ENCODE measurements at regions not wholly inside any gene's neighbourhood (a gene's known extent, or its start where the extent isn't known, plus 50 kb on each side); places are given as distances from the start of the nearest gene placed in this dataset.
A peak's percentile ranks its signal among the peaks of the same experiment; 100 is the strongest.
"Not testable (repeated sequence)": the region's sequence is repeated elsewhere in the genome, so short reads cannot be mapped to it uniquely, and the experiment has no call there.

GRCh38 chr3:194189243-194189791 lies 53.4 kb downstream of the HES1 start:
- Mint-ChIP-seq H3K4me3 (no peak overlapping the region), H3K27ac (no peak overlapping the region), H3K36me3 (peaks cover 2% of the 10 kb centered on the region), H3K9me3 (ENCODE audit: low read depth) (no peaks in the 10 kb centered on the region), H3K27me3 (peaks cover 12% of the 10 kb centered on the region), H3K4me1 (peaks cover 15% of the 10 kb centered on the region)
- DNase-seq = no peak
- ATAC-seq = no peak
- CTCF ChIA-PET = no interaction called here

DNA sequence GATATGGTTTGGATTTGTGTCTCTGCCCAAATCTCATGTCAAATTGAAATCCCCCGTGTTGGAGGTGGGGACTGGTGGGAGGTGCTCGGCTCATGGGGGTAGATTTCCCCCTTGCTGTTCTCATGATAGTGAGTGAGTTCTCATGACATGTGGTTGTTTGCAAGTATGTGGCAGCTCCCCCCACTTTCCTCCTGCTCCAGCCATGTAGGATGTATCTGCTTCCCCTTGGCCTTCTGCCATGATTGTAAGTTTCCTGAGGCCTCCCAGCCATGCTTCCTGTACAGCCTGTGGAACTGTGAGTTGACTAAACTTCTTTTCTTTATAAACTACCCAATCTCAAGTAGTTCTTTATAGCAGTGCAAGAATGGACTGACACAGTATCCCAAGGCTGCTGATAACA lies 55.9 kb downstream of the HES1 start:
- H3K4me1 Mint-ChIP-seq = peaks cover 21% of the 10 kb centered on the region
- H3K27ac Mint-ChIP-seq; H3K27me3 Mint-ChIP-seq; DNase-seq; ATAC-seq; CTCF ChIA-PET; H3K9me3 Mint-ChIP-seq (ENCODE audit: low read depth); H3K4me3 Mint-ChIP-seq; H3K36me3 Mint-ChIP-seq: not testable (repeated sequence)

DNA sequence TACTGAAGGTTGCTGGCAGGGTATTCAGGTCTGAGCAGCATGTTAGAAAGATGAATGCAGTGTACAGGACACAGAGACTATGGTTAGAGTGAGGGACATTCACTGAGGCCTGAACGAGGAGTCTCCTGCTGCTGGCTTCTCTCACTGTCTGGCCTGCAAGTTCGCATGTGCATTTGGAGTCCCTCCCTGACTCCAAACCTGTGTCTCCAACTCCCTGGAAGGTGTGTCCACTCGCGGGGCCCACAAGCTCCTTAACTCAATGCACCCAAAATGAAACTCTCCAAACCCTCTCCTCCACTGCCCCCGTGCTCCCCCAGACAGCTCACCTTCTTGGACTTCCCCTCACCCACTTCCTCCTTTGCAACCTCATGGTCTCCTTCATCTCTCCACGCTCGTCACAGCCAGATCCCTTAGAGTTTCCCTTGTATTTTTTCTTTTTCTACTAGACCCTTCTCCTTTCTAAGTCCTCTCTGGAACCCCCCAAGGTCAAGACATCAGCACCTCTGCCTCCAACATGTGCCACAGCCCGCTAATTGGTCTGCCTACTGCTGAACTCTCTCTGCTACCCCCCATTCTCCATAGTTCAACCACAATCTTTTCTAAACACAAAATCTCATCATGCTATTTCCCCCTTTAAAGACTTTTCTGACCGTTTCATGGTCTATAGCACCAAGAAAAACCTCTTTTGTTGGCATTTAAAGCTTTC lies 58.3 kb downstream of the HES1 start:
- peaks cover 2% of the 10 kb centered on the region for H3K36me3 Mint-ChIP-seq
- CTCF ChIA-PET = interaction anchor here (1.4 kb wide), 1 partner anchor 121 kb away, joined by 4 read pairs; no protein-coding TSS in a partner anchor
- no peak overlapping the region for H3K4me3 Mint-ChIP-seq
- peaks cover 15% of the 10 kb centered on the region for H3K4me1 Mint-ChIP-seq
- DNase-seq (no peak), ATAC-seq (no peak)
- no peaks in the 10 kb centered on the region for H3K9me3 Mint-ChIP-seq (ENCODE audit: low read depth)
- no peak overlapping the region for H3K27ac Mint-ChIP-seq
- peaks cover 25% of the 10 kb centered on the region for H3K27me3 Mint-ChIP-seq

- Mint-ChIP-seq H3K27me3 (peaks cover 31% of the 10 kb centered on the region), H3K4me1 (peaks cover 15% of the 10 kb centered on the region), H3K27ac (no peak overlapping the region), H3K9me3 (ENCODE audit: low read depth) (no peaks in the 10 kb centered on the region), H3K4me3 (no peak overlapping the region), H3K36me3 (peaks cover 2% of the 10 kb centered on the region)
- CTCF ChIA-PET = interaction anchor here (1.4 kb wide), 1 partner anchor 121 kb away, joined by 4 read pairs; no protein-coding TSS in a partner anchor
- no peak for DNase-seq
- ATAC-seq = no peak
Measured at GRCh38 chr3:194194757-194195085, 58.8 kb downstream of the HES1 start.

DNA sequence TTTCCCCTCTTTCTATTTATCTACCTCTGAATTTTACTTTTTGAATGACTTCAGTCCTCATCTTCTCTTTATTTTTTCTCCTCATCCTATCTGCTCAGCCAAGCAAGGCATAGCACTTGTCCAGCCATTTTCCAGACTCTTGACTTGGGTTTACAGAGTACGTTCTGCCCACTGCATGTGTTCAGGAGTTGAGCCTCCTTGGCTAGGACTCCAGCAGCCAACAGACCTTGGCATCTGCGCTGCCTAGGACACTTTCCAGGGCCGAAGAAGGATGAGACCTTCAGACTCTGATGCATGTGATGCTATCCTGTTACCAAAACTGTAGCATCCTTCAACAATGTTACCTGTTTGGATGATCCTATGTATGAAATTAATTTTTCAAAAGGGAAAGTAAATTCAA lies 59.7 kb downstream of the HES1 start:
- H3K4me3 Mint-ChIP-seq = no peak overlapping the region
- no peak for DNase-seq
- CTCF ChIA-PET = no interaction called here
- no peak overlapping the region for H3K27ac Mint-ChIP-seq
- H3K4me1 Mint-ChIP-seq = peaks cover 15% of the 10 kb centered on the region
- peaks cover 2% of the 10 kb centered on the region for H3K36me3 Mint-ChIP-seq
- H3K27me3 Mint-ChIP-seq = peaks cover 38% of the 10 kb centered on the region
- no peak for ATAC-seq
- no peaks in the 10 kb centered on the region for H3K9me3 Mint-ChIP-seq (ENCODE audit: low read depth)

DNA sequence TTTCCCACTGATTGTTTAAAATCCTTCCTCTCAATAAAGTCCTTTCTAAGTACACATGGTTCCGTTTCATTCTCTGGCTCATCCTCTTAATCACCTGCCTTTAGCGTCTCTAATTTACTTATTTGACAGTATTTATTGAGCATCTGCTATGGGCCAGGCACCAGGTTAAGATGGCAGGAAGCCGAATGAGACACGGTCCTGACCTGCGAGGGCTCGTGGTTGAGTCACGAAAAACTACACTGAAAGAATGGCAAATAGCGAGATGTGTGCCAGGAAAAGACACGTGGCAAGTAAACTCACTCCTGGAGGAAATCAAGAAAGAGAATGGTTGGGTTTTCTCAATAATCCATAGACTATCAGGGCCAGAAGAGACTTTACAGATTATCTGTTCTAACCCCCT lies 60.9 kb downstream of the HES1 start:
- no peaks in the 10 kb centered on the region for H3K9me3 Mint-ChIP-seq (ENCODE audit: low read depth)
- ATAC-seq = no peak
- CTCF ChIA-PET = no interaction called here

DNA sequence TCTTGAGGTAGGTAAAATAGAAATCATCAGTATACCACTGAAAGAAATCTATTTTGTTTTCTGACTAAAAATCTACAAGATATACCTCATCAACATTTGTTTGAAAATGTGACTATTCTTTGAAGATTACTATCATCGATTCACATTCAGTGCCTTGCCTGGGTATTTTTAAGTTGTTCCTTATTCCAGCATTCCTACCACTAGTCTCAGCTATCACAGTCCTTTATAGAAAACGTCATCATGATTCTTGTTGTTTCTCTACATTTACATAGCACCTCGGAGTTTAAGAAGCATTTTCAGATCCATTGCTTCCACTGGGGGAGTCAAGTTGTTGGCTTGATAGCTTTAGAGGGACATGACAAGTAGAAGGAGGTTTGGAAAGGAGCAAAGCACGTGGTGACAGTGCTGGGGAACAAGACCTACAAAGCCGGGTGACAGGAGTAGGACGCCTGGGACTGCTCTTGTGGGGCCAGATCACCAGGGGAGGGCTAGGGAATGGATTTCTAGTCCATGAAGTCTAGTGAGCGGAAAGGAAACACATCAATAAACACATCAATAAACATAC lies 61.5 kb downstream of the HES1 start:
- Mint-ChIP-seq H3K9me3 (ENCODE audit: low read depth) (no peaks in the 10 kb centered on the region), H3K4me1 (peaks cover 15% of the 10 kb centered on the region), H3K27ac (no peak overlapping the region), H3K27me3 (peaks cover 49% of the 10 kb centered on the region), H3K4me3 (no peak overlapping the region), H3K36me3 (peaks cover 2% of the 10 kb centered on the region)
- no peak for ATAC-seq
- no peak for DNase-seq
- CTCF ChIA-PET = no interaction called here

More for the DNA sequence above, 60.9 kb downstream of the HES1 start:
- Mint-ChIP-seq H3K4me1 (peaks cover 15% of the 10 kb centered on the region), H3K27ac (no peak overlapping the region), H3K4me3 (no peak overlapping the region), H3K36me3 (peaks cover 2% of the 10 kb centered on the region), H3K27me3 (peaks cover 47% of the 10 kb centered on the region)
- no peak for DNase-seq

GRCh38 chr3:194197981-194198695 lies 62.2 kb downstream of the HES1 start:
- Mint-ChIP-seq H3K4me3 (no peak overlapping the region), H3K27me3 (peaks cover 54% of the 10 kb centered on the region), H3K9me3 (ENCODE audit: low read depth) (no peaks in the 10 kb centered on the region), H3K36me3 (peaks cover 2% of the 10 kb centered on the region), H3K4me1 (peaks cover 15% of the 10 kb centered on the region), H3K27ac (no peak overlapping the region)
- ATAC-seq (no peak), DNase-seq (no peak)
- CTCF ChIA-PET = no interaction called here

- Mint-ChIP-seq H3K9me3 (ENCODE audit: low read depth) (no peaks in the 10 kb centered on the region), H3K27me3 (peaks cover 61% of the 10 kb centered on the region), H3K4me3 (no peak overlapping the region), H3K4me1 (peaks cover 16% of the 10 kb centered on the region), H3K36me3 (no peaks in the 10 kb centered on the region), H3K27ac (no peak overlapping the region)
- no peak for ATAC-seq
- CTCF ChIA-PET = no interaction called here
- DNase-seq = no peak
Measured at GRCh38 chr3:194198938-194199337, 63.0 kb downstream of the HES1 start.

- CTCF ChIA-PET = interaction anchor here (1.3 kb wide), 1 partner anchor 115 kb away, joined by 3 read pairs; no protein-coding TSS in a partner anchor
- no peak overlapping the region for H3K4me3 Mint-ChIP-seq
- H3K9me3 Mint-ChIP-seq (ENCODE audit: low read depth) = no peaks in the 10 kb centered on the region
- peaks cover 71% of the 10 kb centered on the region for H3K27me3 Mint-ChIP-seq
- H3K27ac Mint-ChIP-seq = no peak overlapping the region
- DNase-seq (no peak), ATAC-seq (no peak)
- H3K36me3 Mint-ChIP-seq = no peaks in the 10 kb centered on the region
- peaks cover 7% of the 10 kb centered on the region for H3K4me1 Mint-ChIP-seq
Measured at GRCh38 chr3:194200422-194201081, 64.6 kb downstream of the HES1 start.

GRCh38 chr3:194201953-194202666 lies 66.2 kb downstream of the HES1 start:
- CTCF ChIA-PET = interaction anchor here (1.3 kb wide), 1 partner anchor 113 kb away, joined by 3 read pairs; no protein-coding TSS in a partner anchor
- DNase-seq (no peak), ATAC-seq (no peak)
- Mint-ChIP-seq H3K9me3 (ENCODE audit: low read depth) (no peaks in the 10 kb centered on the region), H3K4me1 (peaks cover 7% of the 10 kb centered on the region), H3K4me3 (no peak overlapping the region), H3K27ac (no peak overlapping the region), H3K27me3 (peaks cover 80% of the 10 kb centered on the region), H3K36me3 (no peaks in the 10 kb centered on the region)

DNA sequence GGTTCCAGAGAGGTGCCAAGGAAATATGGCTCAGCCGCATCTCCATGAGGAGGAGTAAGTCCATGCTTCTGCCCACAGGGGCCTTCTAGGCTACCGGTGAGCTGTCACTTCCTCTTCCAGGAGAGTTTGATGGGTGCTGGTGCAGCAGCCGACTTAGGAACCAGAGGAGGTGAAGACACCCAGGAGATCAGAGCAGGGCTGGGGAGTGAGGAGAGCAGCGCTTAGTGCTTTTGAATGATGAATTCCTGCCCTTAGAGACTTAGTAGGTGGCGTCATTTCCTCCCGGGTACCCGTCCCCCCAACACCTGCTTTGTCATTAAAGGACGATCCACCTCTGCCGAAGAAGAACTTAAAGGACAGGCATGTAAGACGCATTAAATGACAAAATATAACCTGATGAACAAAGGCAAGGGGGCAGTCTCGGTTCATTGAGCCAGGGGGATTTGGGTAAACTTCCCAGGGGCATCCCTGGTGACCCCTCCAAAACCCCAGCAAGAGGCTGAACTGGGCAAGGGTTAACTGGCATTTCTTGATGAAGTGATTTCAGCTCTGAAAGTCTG lies 67.6 kb downstream of the HES1 start:
- ATAC-seq = peak; percentile 45
- no peak for DNase-seq
- peak overlapping the region; percentile 35 for H3K4me3 Mint-ChIP-seq
- CTCF ChIA-PET = interaction anchor here (0.7 kb wide), 1 partner anchor 269 kb away, joined by 3 read pairs; no protein-coding TSS in a partner anchor
- H3K4me1 Mint-ChIP-seq = peaks cover 7% of the 10 kb centered on the region
- no peaks in the 10 kb centered on the region for H3K9me3 Mint-ChIP-seq (ENCODE audit: low read depth)
- peaks cover 70% of the 10 kb centered on the region for H3K27me3 Mint-ChIP-seq
- H3K36me3 Mint-ChIP-seq = no peaks in the 10 kb centered on the region
- H3K27ac Mint-ChIP-seq = no peak overlapping the region
